Spleen (tissue), 11 donors: ENCODE measurements at regions not wholly inside any gene's neighbourhood (a gene's known extent, or its start where the extent isn't known, plus 50 kb on each side); places are given as distances from the start of the nearest gene placed in this dataset.

Experiments used
- DNase-seq: peaks from one replicate; pipeline ENCODE4 v3.0.0-alpha.2; 2020
- H3K27ac ChIP-seq, 8 donors: fragments of 200-600 bp; sonication (generic) in 7 of 8; 1 replicate in 4 of 8; 2 replicates in 4 of 8; pipeline versions ENCODE4 v1.5.0 to v1.8.0; 2016 to 2021; ENCODE audit warnings: inconsistent platforms in 4 of 8, mild to moderate bottlenecking in 4 of 8, moderate library complexity in 1 of 8
- H3K27me3 ChIP-seq, 7 donors: fragments of 200-600 bp; sonication (generic) in 6 of 7; replicated peaks in 1 of 7; 1 replicate in 4 of 7; 2 replicates in 3 of 7; pipeline versions ENCODE4 v1.5.0 to v1.8.0; 2016 to 2021; ENCODE audit warnings: inconsistent platforms in 3 of 7, mild to moderate bottlenecking in 1 of 7
- H3K36me3 ChIP-seq, 6 donors: fragments of 200-600 bp; sonication (generic) in 5 of 6; 1 replicate in 4 of 6; 2 replicates in 2 of 6; pipeline versions ENCODE4 v1.5.0 to v1.8.0; 2016 to 2021; ENCODE audit warnings: inconsistent platforms in 2 of 6
- H3K4me1 ChIP-seq, 6 donors: fragments of 200-600 bp; sonication (generic) in 5 of 6; 1 replicate in 3 of 6; 2 replicates in 3 of 6; pipeline versions ENCODE4 v1.5.0 to v1.8.0; 2016 to 2021; ENCODE audit warnings: inconsistent platforms in 3 of 6
- H3K4me3 ChIP-seq, 8 donors: fragments of 200-600 bp; sonication (generic) in 7 of 8; 1 replicate in 4 of 8; 2 replicates in 4 of 8; pipeline versions ENCODE4 v1.5.0 to v1.8.0; 2016 to 2021; ENCODE audit warnings: inconsistent platforms in 4 of 8, mild to moderate bottlenecking in 4 of 8, moderate library complexity in 2 of 8
- H3K9me3 ChIP-seq, 8 donors: fragments of 200-600 bp; sonication (generic) in 7 of 8; 1 replicate in 4 of 8; 2 replicates in 4 of 8; pipeline versions ENCODE4 v1.5.0 to v1.8.0; 2016 to 2021; ENCODE audit warnings: inconsistent platforms in 4 of 8
- CTCF ChIP-seq, 11 experiments: fragments of 200-600 bp in 7 of 11; fragments of 450-650 bp in 4 of 11; sonication (generic) in 4 of 11; IDR thresholded peaks in 8 of 11; conservative IDR thresholded peaks in 3 of 11; 1 replicate in 7 of 11; 2 replicates in 4 of 11; pipeline versions ENCODE4 v1.4.0 to v1.8.0; 2016 to 2021; ENCODE audit warnings: antibody characterized with exemption in 11 of 11, inconsistent platforms in 4 of 11, mild to moderate bottlenecking in 1 of 11
- POLR2A ChIP-seq, 3 donors: fragments of 450-650 bp; IDR thresholded peaks; one replicate each; pipeline ENCODE4 v1.5.1; 2017; ENCODE audit warnings: antibody characterized with exemption in 3 of 3, mild to moderate bottlenecking in 1 of 3
- POLR2AphosphoS5 ChIP-seq, 3 donors: sonication (generic); formaldehyde crosslinking; IDR thresholded peaks; one replicate each; pipeline ENCODE4 v1.5.1; 2017; ENCODE audit warnings: antibody characterized with exemption in 3 of 3
- WGBS, 5 donors: extraction: QIAGEN DNeasy Blood & Tissue Kit in 3 of 5; methylation state at CpG; one replicate each; pipeline versions ENCODE4 v1.1.5 to v1.1.7; 2013 to 2018; 5-methylcytosine and 5-hydroxymethylcytosine counted together
- intact Hi-C: fragments of 100-400 bp; cut with DNase I; formaldehyde crosslinking; loops from one replicate; pipeline ENCODE4 v1.15.0; 2023; ENCODE audit warnings: low total_unique reads
- donor health status: healthy with polysubstance abuse.
- donor health status: DM: no; HTN: no; CAD: no; lungs with moderate emphysema.
- donor health status: DM: no; HTN: no; CAD: no.
- donor health status: Bipolar disorder and iron deficiency.
- donor health status: healthy.
- donor health status: DM: no; HTN: no; CAD: no.
- donor health status: DM: yes; HTN: yes; CAD: no.

DNA sequence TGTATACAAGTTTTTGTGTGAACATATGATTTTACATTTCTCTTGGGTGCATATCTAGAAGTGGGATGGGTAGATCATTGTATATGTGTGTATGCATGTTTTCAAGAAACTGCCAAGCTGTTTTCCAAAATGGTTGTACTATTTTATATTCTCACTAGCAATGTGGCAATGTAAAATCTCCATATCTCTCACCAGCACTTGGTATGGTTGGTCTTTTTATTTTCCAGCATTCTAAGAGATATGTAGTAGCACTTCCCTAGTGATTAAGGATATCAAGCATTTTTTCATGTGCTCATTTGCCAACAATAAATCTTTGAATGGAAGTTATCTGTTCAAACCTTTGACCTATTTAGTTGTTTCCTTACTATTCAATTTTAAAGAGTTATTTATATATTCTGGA, 310.7 kb downstream of the ZNF326 start:
- no peak for TF ChIP-seq POLR2A (IDR thresholded peaks at IDR 0.05)
- TF ChIP-seq CTCF (IDR thresholded peaks at IDR 0.05 in 8 of 11, conservative IDR thresholded peaks at IDR 0.05 in 3 of 11) = no peak
- no peak for TF ChIP-seq POLR2AphosphoS5 (IDR thresholded peaks at IDR 0.05)
- Histone ChIP-seq H3K36me3 (no peaks in the 10 kb centered on the region), H3K27ac (no peak overlapping the region), H3K27me3 (no peaks in the 10 kb centered on the region), H3K4me3 (no peak overlapping the region), H3K4me1 (no peaks in the 10 kb centered on the region), H3K9me3 (peaks cover 0 to 17% (median 11%) of the 10 kb centered on the region in 8 donors)
- no peak for DNase-seq
- intact Hi-C loops = no loop called here

GRCh38 chr1:90296327-90296726, 301.4 kb downstream of the ZNF326 start:
- Histone ChIP-seq H3K36me3 (no peaks in the 10 kb centered on the region), H3K9me3 (no peaks in the 10 kb centered on the region), H3K4me3 (no peak overlapping the region), H3K4me1 (no peaks in the 10 kb centered on the region), H3K27ac (no peak overlapping the region), H3K27me3 (no peaks in the 10 kb centered on the region)
- WGBS, 5 donors = 82 to 94% (median 85%) methylated on average over 5 of the region's 5 CpGs
- intact Hi-C loops = no loop called here
- no peak for DNase-seq
- TF ChIP-seq POLR2A (IDR thresholded peaks at IDR 0.05) = no peak
- TF ChIP-seq CTCF (IDR thresholded peaks at IDR 0.05 in 8 of 11, conservative IDR thresholded peaks at IDR 0.05 in 3 of 11) = no peak
- no peak for TF ChIP-seq POLR2AphosphoS5 (IDR thresholded peaks at IDR 0.05)

DNA sequence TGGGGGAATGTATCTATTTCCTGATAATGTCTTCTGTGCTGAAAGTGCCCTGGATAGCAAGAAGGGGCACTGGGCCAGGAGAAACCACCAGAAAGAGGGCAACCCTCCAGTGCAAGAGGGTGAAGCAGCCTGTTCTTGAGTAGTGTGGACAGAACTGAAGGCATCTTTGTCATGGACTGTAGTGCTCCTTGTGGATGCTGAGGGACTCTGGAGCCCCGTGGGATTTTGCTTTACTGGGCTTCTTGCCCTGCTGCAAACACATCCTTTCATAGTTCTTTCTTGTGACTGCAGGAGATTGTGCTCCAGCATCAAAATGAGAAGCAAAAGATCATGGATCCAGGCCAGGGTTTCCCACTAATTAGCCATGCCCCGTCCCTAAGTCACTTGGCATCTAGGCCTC, 300.6 kb downstream of the ZNF326 start:
- no peak for TF ChIP-seq POLR2A (IDR thresholded peaks at IDR 0.05)
- TF ChIP-seq POLR2AphosphoS5 (IDR thresholded peaks at IDR 0.05) = no peak
- TF ChIP-seq CTCF (IDR thresholded peaks at IDR 0.05 in 8 of 11, conservative IDR thresholded peaks at IDR 0.05 in 3 of 11) = no peak
- Histone ChIP-seq H3K27ac (no peak overlapping the region), H3K27me3 (no peaks in the 10 kb centered on the region), H3K36me3 (no peaks in the 10 kb centered on the region), H3K4me1 (no peaks in the 10 kb centered on the region), H3K9me3 (no peaks in the 10 kb centered on the region), H3K4me3 (no peak overlapping the region)
- 66 to 90% (median 75%) methylated on average over 2 of the region's 2 CpGs for WGBS, 5 donors
- intact Hi-C loops = no loop called here
- DNase-seq = no peak

- no peak for TF ChIP-seq CTCF (IDR thresholded peaks at IDR 0.05 in 8 of 11, conservative IDR thresholded peaks at IDR 0.05 in 3 of 11)
- no peak for TF ChIP-seq POLR2A (IDR thresholded peaks at IDR 0.05)
- TF ChIP-seq POLR2AphosphoS5 (IDR thresholded peaks at IDR 0.05) = no peak
- no peaks in the 10 kb centered on the region for H3K4me1 ChIP-seq
- H3K4me3 ChIP-seq = no peak overlapping the region
- H3K27me3 ChIP-seq = no peaks in the 10 kb centered on the region
- no peaks in the 10 kb centered on the region for H3K9me3 ChIP-seq
- H3K27ac ChIP-seq = no peak overlapping the region
- no peaks in the 10 kb centered on the region for H3K36me3 ChIP-seq
- no peak for DNase-seq
- intact Hi-C loops = no loop called here
- WGBS, 5 donors = 77 to 83% (median 78%) methylated on average over 3 of the region's 3 CpGs
These were observed 296.7 kb downstream of the ZNF326 start for GRCh38 chr1:90291431-90292216.
